Skeletal muscle satellite cell (primary cell): ENCODE measurements at regions not wholly inside any gene's neighbourhood (a gene's known extent, or its start where the extent isn't known, plus 50 kb on each side); places are given as distances from the start of the nearest gene placed in this dataset.

Experiments used
- H3K27me3 ChIP-seq: 2 replicates; pipeline ENCODE4 v1.7.0; 2013; ENCODE audit warnings: low read length; ENCODE audit not compliant: control insufficient read depth, insufficient read depth
- H3K36me3 ChIP-seq: 2 replicates; pipeline ENCODE4 v1.7.0; 2013; ENCODE audit warnings: mild to moderate bottlenecking, control low read depth, low read length; ENCODE audit not compliant: insufficient read depth
- H3K4me1 ChIP-seq: 2 replicates; pipeline ENCODE4 v1.7.0; 2013; ENCODE audit warnings: low read length; ENCODE audit not compliant: control insufficient read depth, insufficient read depth
- H3K4me2 ChIP-seq: 2 replicates; pipeline ENCODE4 v1.7.0; 2013; ENCODE audit warnings: mild to moderate bottlenecking, low read length
- H3K4me3 ChIP-seq: 2 replicates; pipeline ENCODE4 v1.7.0; 2013; ENCODE audit warnings: low read length
- H3K9ac ChIP-seq: 2 replicates; pipeline ENCODE4 v1.7.0; 2013; ENCODE audit warnings: mild to moderate bottlenecking, low read depth, low read length, moderate library complexity
- H3K9me3 ChIP-seq: replicated peaks from 2 replicates; pipeline ENCODE4 v1.7.0; 2013; ENCODE audit warnings: mild to moderate bottlenecking, control low read depth, low read length

GRCh38 chr13:44252938-44253337 is 120.7 kb upstream of the SERP2 start:
- Histone ChIP-seq H3K4me1 (peaks cover 12% of the 10 kb centered on the region), H3K36me3 (no peaks in the 10 kb centered on the region), H3K9ac (no peak overlapping the region), H3K4me2 (no peak overlapping the region), H3K27me3 (no peaks in the 10 kb centered on the region), H3K4me3 (no peak overlapping the region), H3K9me3 (no peaks in the 10 kb centered on the region)

GRCh38 chr13:44255771-44256364 is 117.8 kb upstream of the SERP2 start:
- H3K9me3 ChIP-seq, result no peaks in the 10 kb centered on the region
- peaks cover 28% of the 10 kb centered on the region for H3K4me1 ChIP-seq
- H3K9ac ChIP-seq, result no peak overlapping the region
- H3K4me2 ChIP-seq, result no peak overlapping the region
- H3K36me3 ChIP-seq, result no peaks in the 10 kb centered on the region
- no peak overlapping the region for H3K4me3 ChIP-seq
- no peaks in the 10 kb centered on the region for H3K27me3 ChIP-seq

GRCh38 chr13:44257796-44258195 is 115.8 kb upstream of the SERP2 start:
- H3K9ac ChIP-seq, result no peak overlapping the region
- no peaks in the 10 kb centered on the region for H3K27me3 ChIP-seq
- H3K4me1 ChIP-seq, result peaks cover 28% of the 10 kb centered on the region
- H3K4me2 ChIP-seq, result no peak overlapping the region
- no peak overlapping the region for H3K4me3 ChIP-seq
- no peaks in the 10 kb centered on the region for H3K9me3 ChIP-seq
- no peaks in the 10 kb centered on the region for H3K36me3 ChIP-seq

- no peaks in the 10 kb centered on the region for H3K36me3 ChIP-seq
- no peaks in the 10 kb centered on the region for H3K27me3 ChIP-seq
- no peak overlapping the region for H3K4me3 ChIP-seq
- peak overlapping the region; percentile 41 for H3K9ac ChIP-seq
- H3K4me2 ChIP-seq, result peak overlapping the region; percentile 71
- no peaks in the 10 kb centered on the region for H3K9me3 ChIP-seq
- peaks cover 28% of the 10 kb centered on the region for H3K4me1 ChIP-seq
Observed at GRCh38 chr13:44259045-44260027, 114.3 kb upstream of the SERP2 start.

- Histone ChIP-seq H3K9me3 (no peaks in the 10 kb centered on the region), H3K4me3 (no peak overlapping the region), H3K36me3 (no peaks in the 10 kb centered on the region), H3K4me2 (no peak overlapping the region), H3K27me3 (no peaks in the 10 kb centered on the region), H3K9ac (no peak overlapping the region), H3K4me1 (peaks cover 28% of the 10 kb centered on the region)
Observed at GRCh38 chr13:44260336-44260735, 113.3 kb upstream of the SERP2 start.

- peaks cover 32% of the 10 kb centered on the region for H3K4me1 ChIP-seq
- no peak overlapping the region for H3K4me2 ChIP-seq
- no peak overlapping the region for H3K4me3 ChIP-seq
- no peak overlapping the region for H3K9ac ChIP-seq
- no peaks in the 10 kb centered on the region for H3K36me3 ChIP-seq
- no peaks in the 10 kb centered on the region for H3K27me3 ChIP-seq
- H3K9me3 ChIP-seq, result no peaks in the 10 kb centered on the region
Observed at GRCh38 chr13:44263751-44264620, 109.6 kb upstream of the SERP2 start.

- no peaks in the 10 kb centered on the region for H3K9me3 ChIP-seq
- no peak overlapping the region for H3K4me2 ChIP-seq
- H3K4me1 ChIP-seq, result peaks cover 31% of the 10 kb centered on the region
- H3K4me3 ChIP-seq, result no peak overlapping the region
- H3K36me3 ChIP-seq, result no peaks in the 10 kb centered on the region
- H3K27me3 ChIP-seq, result no peaks in the 10 kb centered on the region
- no peak overlapping the region for H3K9ac ChIP-seq
Observed at GRCh38 chr13:44266305-44266704, 107.3 kb upstream of the SERP2 start.

GRCh38 chr13:44266772-44267171 is 106.9 kb upstream of the SERP2 start:
- no peaks in the 10 kb centered on the region for H3K27me3 ChIP-seq
- H3K4me2 ChIP-seq, result no peak overlapping the region
- H3K9me3 ChIP-seq, result no peaks in the 10 kb centered on the region
- H3K36me3 ChIP-seq, result no peaks in the 10 kb centered on the region
- peaks cover 34% of the 10 kb centered on the region for H3K4me1 ChIP-seq
- H3K9ac ChIP-seq, result no peak overlapping the region
- H3K4me3 ChIP-seq, result no peak overlapping the region

- no peaks in the 10 kb centered on the region for H3K36me3 ChIP-seq
- no peak overlapping the region for H3K9ac ChIP-seq
- H3K9me3 ChIP-seq, result no peaks in the 10 kb centered on the region
- H3K27me3 ChIP-seq, result no peaks in the 10 kb centered on the region
- H3K4me1 ChIP-seq, result peaks cover 38% of the 10 kb centered on the region
- no peak overlapping the region for H3K4me2 ChIP-seq
- H3K4me3 ChIP-seq, result no peak overlapping the region
Observed at GRCh38 chr13:44267203-44267602, 106.4 kb upstream of the SERP2 start.

GRCh38 chr13:44267980-44268379 is 105.6 kb upstream of the SERP2 start:
- H3K4me1 ChIP-seq, result peaks cover 40% of the 10 kb centered on the region
- H3K4me3 ChIP-seq, result no peak overlapping the region
- peak overlapping the region; percentile 44 for H3K9ac ChIP-seq
- peak overlapping the region; percentile 34 for H3K4me2 ChIP-seq
- no peaks in the 10 kb centered on the region for H3K9me3 ChIP-seq
- no peaks in the 10 kb centered on the region for H3K27me3 ChIP-seq
- no peaks in the 10 kb centered on the region for H3K36me3 ChIP-seq

- Histone ChIP-seq H3K36me3 (no peaks in the 10 kb centered on the region), H3K4me1 (peaks cover 47% of the 10 kb centered on the region), H3K9ac (no peak overlapping the region), H3K4me3 (no peak overlapping the region), H3K9me3 (no peaks in the 10 kb centered on the region), H3K4me2 (no peak overlapping the region), H3K27me3 (no peaks in the 10 kb centered on the region)
Observed at GRCh38 chr13:44268980-44269379, 104.6 kb upstream of the SERP2 start.
